ENCODE measurements at regions not wholly inside any gene's neighbourhood (a gene's known extent, or its start where the extent isn't known, plus 50 kb on each side); places are given as distances from the start of the nearest gene placed in this dataset.

- H3K4me2 ChIP-seq (ENCODE audit: insufficient read depth, insufficient read length, low read length), result no peak overlapping the region
- H2BK5ac ChIP-seq (ENCODE audit: insufficient read length, low read length), result no peak overlapping the region
- no peaks in the 10 kb centered on the region; the same call in 1 of the 2 replicates for H3K27me3 ChIP-seq (ENCODE audit: insufficient read depth, low read length)
- no peaks in the 10 kb centered on the region for H3K4me1 ChIP-seq (ENCODE audit: insufficient read depth, low read length)
- no peak overlapping the region for H2BK12ac ChIP-seq (ENCODE audit: insufficient read length, low read depth, low read length)
- H3K36me3 Mint-ChIP-seq (ENCODE audit: insufficient read depth in 1 of 3, low read depth in 3 of 3), result peaks cover 4 to 32% (median 10%) of the 10 kb centered on the region in 3 experiments; a peak in 6 of 7 replicates
- H4K5ac ChIP-seq (ENCODE audit: insufficient read length, low read depth, low read length), result no peak overlapping the region
- no CpG with 5 or more reads among the region's 2 CpGs for WGBS (ENCODE audit: extremely low coverage, insufficient read length, low lambda C conversion rate)
- peaks cover 70 to 71% of the 10 kb centered on the region in 2 experiments for H3K9me3 Mint-ChIP-seq
- H4K20me1 ChIP-seq (ENCODE audit: control insufficient read depth, insufficient read depth, insufficient read length), result no peaks in the 10 kb centered on the region
- H2BK15ac ChIP-seq (ENCODE audit: low read depth, low read length), result no peak overlapping the region
- no peak overlapping the region for H4K91ac ChIP-seq (ENCODE audit: insufficient read length, low read depth, low read length)
- no peaks in the 10 kb centered on the region for H3K23me2 ChIP-seq (ENCODE audit: insufficient read length, low read depth, low read length, poor library complexity, severe bottlenecking)
- DNase-seq, result no peak
- no peak overlapping the region for H3K23ac ChIP-seq (ENCODE audit: insufficient read length, low read depth, low read length)
- no peak for TF ChIP-seq CTCF (conservative IDR thresholded peaks at IDR 0.05)
- H3K27ac Mint-ChIP-seq, result no peak overlapping the region
- no peaks in the 10 kb centered on the region for H3K4me1 Mint-ChIP-seq
- no peak overlapping the region for H2AK5ac ChIP-seq (ENCODE audit: insufficient read length, low read length)
- no peak overlapping the region for H3K27ac ChIP-seq (ENCODE audit: insufficient read length, low read depth, low read length)
- no peak overlapping the region for H3K56ac ChIP-seq (ENCODE audit: insufficient read length, low read depth, low read length)
- H3K18ac ChIP-seq (ENCODE audit: insufficient read length, low read depth, low read length), result no peak overlapping the region
- H3K79me2 ChIP-seq (ENCODE audit: insufficient read depth, low read length), result no peaks in the 10 kb centered on the region
- H3K9me3 ChIP-seq (ENCODE audit: control insufficient read depth, low read depth, low read length), result peaks cover 5% of the 10 kb centered on the region
- no peak overlapping the region for H3K9ac ChIP-seq (ENCODE audit: extremely low read depth, insufficient read length, low read length)
- H3K4me3 Mint-ChIP-seq, result no peak overlapping the region
- H3K4ac ChIP-seq (ENCODE audit: low read depth, low read length), result no peak overlapping the region
- H3K79me1 ChIP-seq (ENCODE audit: insufficient read depth, low read depth, low read length, poor library complexity, severe bottlenecking), result no peaks in the 10 kb centered on the region
- H2BK20ac ChIP-seq (ENCODE audit: low read depth, low read length, poor library complexity, severe bottlenecking), result no peak overlapping the region
- no peak overlapping the region for H4K8ac ChIP-seq (replicated peaks; ENCODE audit: insufficient read length, low read depth, low read length)
- H3K14ac ChIP-seq (ENCODE audit: insufficient read depth, low read length), result no peak overlapping the region
- H2AFZ ChIP-seq (ENCODE audit: low read length), result no peak overlapping the region
- H3K27me3 Mint-ChIP-seq (ENCODE audit: low read depth), result peaks cover 52% of the 10 kb centered on the region
- H2BK120ac ChIP-seq (ENCODE audit: low read depth, low read length, poor library complexity, severe bottlenecking), result no peak overlapping the region
- H3T11ph ChIP-seq (ENCODE audit: low read length), result no peak overlapping the region
These were observed 108.9 kb downstream of the FOXL3 start for GRCh38 chr7:398888-399287.
